HG02970 (cell line): ENCODE measurements at regions not wholly inside any gene's neighbourhood (a gene's known extent, or its start where the extent isn't known, plus 50 kb on each side); places are given as distances from the start of the nearest gene placed in this dataset.

Source experiments
- ATAC-seq: cut with Tn5 transposase; IDR thresholded peaks from one replicate; pipeline ENCODE4 v1.9.1; 2021; ENCODE audit warnings: mild to moderate bottlenecking, moderate library complexity, moderate number of reproducible peaks; ENCODE audit not compliant: unreplicated experiment, low FRiP score

DNA sequence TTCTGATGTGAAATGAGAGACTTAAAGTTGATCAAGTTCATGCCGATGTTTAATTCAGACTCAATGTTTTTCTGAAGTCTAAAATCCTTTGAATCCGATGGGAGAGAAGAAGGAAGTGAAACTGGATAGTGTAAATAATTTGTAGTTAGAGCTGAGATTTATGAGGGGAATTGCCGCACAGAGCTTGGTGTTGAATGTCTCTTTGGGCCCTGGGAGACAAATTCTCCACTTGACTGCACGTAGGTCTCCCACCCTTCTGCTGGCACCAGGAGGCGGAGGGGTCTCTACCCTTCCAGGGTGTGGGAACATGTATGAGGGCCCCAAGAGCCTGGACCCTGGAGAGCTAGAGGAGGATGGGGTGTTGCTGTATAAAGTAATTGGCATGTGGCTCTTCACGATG, 140.8 kb upstream of the SERP2 start:
- no peak for ATAC-seq

DNA sequence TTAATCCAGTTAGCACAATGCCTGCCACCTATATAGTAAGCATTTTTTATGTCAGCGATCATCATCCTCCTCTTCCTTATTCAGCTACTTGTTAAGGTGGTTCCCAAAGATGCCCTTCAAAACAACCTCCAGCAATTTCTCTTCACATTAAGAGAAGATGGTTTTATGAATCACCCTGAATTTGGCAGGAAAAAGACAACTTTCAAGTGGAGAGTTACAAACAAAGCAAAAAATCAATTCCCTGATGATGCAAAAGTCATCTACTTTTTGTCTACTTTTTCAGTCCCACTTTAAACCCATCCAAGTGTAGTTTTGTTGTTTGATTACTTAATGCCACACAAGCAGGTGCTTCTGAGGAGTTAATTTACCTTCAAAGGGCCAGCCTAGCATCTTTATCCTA, 139.1 kb upstream of the SERP2 start:
- ATAC-seq = no peak

GRCh38 chr13:44236370-44236769, 137.3 kb upstream of the SERP2 start:
- ATAC-seq = no peak

DNA sequence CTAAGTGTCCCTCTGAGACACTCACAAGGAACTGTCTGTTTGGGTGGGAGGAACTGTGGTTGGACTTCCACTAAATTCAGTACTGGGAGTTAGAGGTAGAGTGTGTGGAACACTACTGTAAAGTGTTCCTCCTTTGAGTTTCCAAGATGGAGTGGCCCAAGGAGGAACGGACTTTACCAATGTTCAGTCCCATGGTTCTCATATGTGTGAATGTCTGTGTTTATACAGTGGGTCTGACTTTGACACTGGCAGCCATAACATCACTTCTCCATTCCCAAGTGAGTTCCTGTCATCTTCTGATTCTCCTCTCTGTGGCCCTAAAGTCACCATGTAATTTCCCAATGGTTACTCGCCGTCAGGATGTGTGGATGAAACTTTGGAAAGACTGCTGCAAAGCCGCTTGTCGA, 136.8 kb upstream of the SERP2 start:
- no peak for ATAC-seq

DNA sequence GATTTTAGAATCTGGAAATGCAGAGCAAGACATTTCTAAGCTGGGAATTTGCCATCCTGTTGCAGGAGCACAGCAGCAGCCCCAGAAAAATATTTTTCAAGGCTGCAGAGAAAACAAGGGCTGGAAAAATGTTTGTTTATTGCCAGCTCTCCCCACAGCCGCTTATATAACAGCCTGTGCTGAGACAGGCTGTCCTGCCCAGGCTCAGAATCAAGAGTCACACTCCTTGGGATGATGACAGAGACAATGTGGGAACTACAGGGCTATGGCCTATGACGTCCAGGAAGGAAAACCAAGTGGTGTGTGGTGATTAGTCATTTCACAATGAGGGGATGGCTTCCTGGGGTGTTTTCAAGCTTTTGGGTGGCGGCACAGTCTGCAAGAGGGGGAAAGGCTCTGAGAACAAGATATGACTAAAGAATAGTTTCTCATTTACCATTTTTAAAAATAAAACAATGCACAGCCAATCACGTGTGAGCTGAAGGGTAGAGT, 136.3 kb upstream of the SERP2 start:
- ATAC-seq = no peak

DNA sequence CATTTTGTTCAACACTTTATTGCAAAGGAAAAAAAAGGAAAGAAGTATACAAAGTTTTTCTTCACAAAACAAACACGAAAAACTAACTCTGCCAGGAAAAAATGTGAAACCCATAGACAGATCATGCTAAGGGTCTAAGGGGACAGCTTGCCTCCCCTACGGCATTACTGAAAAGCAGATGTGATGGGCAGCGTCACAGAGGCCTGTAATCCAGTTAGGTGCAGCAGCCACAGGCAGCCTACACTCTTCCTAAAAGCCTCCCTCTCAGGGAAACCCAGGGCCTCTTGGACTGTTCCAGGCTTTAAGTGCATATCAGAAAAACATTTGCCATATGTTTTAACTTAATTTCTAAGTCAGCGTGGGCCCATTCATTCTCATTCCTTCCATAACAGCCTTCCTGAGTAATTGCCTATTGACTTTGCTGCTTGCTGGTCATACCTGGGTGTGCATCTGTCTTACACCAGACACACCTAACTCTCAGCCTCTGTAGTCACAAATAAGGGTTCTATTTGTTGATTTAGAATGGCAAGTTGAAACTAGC, 135.7 kb upstream of the SERP2 start:
- ATAC-seq = no peak

DNA sequence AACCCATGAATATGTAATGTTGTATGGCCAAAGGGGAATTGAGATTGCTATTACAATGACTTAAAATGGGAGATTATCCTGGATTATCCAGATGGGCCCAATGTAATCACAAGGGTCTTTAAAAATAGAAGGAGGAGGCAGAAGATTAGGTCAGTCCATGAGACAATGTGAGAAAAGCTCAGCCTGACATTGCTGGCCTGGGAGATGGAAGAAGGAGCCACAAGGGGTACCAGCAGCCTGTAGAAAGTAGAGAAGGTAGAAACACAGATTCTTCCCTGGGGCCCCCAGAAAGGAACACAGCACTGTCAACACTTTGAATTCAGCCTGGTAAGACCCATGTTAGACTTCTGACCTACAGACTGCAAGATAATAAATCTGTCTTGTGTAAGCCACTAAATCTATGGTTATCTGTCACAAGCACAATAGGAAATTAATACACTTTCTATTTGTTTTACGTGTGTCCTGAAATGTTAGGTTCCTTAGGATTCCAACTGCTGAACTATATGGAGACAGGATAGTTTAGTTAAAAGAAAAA, 132.9 kb upstream of the SERP2 start:
- no peak for ATAC-seq

DNA sequence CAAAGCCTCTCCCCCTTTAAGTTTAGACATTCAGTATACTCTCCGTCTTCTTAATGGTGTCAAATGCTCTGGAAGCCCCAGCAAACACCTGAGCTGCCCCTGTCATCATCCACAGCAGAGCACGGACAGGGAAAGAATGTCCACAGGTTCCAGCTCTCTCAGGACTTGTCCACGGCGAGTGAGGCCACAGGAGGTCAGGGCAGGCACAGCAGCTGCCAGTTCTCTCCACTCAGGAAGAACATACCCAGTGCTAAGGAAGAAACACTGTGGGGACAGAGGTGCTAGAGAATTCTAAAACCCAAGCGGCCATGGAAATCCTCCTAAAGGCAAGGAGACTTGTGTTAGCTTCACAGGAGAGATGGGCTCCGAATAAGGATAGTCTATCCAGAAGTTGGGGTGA, 132.0 kb upstream of the SERP2 start:
- ATAC-seq = no peak

DNA sequence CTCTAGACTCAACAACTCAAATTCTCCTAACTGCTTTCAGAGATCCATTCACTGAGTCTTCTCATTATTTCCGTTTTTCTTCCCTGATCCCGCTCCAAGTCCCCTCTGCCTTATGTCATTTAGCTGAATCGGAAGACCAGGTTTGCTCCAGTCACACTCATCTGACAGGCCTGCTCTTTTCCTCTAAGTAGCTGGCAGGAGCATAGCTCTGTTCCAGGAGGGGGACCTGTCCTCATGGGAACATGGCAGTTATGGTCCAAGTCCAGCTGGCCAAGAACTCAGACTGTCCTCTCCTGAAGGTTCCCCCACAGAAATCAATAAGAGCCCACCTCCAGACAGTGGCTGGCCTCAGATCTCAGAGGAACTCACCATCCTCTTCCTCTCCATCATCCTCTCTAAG, 130.9 kb upstream of the SERP2 start:
- no peak for ATAC-seq

GRCh38 chr13:44243198-44243857, 130.3 kb upstream of the SERP2 start:
- no peak for ATAC-seq

- no peak for ATAC-seq
Observed at GRCh38 chr13:44244288-44244687, 129.3 kb upstream of the SERP2 start.

DNA sequence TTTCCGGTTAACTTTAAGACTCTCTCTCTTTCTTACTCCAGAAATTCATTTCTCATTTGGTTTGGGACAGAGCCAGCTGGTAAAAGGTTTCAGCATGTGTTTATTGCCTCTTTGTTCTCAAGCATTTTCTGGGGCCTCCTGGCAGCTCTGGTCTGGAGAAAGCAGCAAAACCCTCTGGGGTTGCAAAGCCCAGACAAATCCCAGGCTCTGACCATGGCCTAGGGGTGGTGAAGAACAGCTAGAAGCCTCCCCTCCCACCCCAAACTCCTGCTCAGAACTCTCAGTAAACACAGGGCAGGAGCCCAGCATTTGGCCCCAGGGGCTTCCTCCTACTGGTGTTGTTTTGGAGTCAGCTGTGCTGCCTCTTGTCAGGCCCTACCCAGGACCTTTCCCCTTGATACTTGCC, 124.2 kb upstream of the SERP2 start:
- ATAC-seq = no peak

- no peak for ATAC-seq
Observed at GRCh38 chr13:44252938-44253337, 120.7 kb upstream of the SERP2 start.

GRCh38 chr13:44255771-44256364, 117.8 kb upstream of the SERP2 start:
- no peak for ATAC-seq

- ATAC-seq = no peak
Observed at GRCh38 chr13:44257796-44258195, 115.8 kb upstream of the SERP2 start.

DNA sequence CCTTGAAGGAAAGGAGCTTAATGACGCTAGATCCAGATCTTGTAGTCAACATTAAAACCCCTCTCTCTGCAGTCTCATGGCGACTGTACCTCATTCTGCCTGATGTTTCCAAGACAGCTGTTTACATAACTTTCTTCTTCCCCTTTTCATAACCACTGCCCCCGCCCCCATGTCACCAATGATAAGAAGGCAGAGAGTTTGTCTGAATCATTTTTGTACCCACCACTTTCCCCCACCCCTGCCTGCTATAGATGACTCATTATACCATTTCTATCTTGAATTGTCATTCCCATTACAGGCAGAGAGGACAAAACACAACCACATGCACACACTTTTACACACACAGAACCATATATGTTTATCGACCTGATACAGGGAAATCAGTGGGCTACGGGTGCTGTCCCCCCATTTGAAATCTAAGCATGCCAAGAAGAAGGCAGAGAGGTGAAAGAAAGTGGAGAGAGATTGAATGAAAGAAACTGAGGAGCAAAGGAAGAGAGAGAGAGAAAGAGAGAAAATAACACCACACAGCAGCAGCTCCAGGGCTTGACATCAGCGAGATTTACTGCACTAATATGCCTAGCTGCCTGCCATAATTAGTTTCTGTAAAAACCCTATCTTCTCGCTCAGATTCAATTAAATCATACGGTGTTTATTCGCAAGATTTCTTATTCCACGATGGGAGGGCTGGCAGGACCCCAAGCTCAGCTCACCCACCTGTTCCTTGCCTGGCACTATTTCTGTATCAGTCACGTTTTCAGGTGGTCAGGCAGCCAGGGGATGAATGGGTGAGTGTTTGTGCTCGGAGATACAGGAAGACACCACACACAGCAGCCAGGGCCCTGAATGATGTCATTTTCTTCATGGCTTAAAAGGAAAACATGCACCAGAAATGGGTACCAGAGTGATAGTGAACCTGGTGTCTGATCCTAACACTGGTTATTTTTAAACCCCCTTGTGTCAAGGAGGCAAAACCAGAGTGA, 114.3 kb upstream of the SERP2 start:
- ATAC-seq = peak; percentile 74

DNA sequence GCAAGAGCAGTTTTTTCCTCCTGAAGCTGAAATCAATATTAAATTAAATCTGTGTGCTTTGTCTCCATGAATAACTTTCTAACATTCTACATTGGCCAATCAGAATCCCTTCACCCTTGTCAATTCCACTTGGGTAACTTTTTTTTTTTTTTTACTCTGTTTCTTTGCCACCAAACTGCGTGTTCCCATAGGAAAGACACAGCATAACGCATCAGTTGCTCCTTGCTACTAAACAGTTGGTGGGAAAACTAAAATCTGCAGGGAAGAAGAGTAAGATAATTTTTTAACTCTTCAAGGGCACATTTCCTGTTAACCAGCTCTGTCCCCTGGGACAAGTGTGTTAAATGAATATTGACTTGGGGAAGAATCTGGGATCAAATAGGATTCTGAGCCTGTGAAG, 113.3 kb upstream of the SERP2 start:
- no peak for ATAC-seq

DNA sequence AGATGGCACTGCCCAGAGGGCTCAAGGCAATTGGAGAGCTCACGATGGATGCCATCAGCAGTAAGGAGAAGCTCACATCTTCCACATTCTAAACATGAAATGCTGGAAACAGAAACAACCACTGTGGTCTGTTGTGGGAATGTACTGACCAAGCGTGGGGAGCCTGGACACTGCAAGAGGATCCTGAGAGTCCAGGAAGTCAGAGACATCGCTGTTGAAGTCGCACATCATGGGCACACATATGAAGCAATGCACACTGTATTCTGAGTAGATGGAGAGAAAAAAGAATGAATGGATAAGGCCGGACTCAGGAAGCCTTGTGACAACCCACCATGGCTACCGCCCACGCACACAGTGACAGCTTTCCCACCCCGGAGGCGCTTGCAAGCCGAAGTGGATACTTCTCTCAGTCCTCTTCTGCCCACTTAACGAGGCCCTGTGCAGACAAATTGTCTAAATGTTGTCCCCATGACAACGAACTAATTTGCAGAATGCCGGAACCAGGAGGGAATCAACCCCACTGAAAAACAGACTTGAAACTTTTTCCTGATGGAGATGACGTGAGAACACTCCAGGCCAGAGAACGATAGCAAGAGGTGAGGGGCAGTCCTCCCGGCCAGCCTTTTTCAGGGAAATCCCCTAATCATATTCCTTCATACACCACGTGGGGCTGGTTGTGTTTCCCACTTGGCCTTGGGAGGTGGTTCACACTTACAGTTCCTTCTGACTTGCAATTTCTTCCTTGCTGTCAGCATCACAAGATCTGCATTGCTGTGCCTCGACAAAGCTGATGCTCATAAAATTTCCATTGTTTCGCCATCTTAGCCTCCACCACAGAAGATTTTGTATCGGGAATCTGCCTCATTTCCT, 109.6 kb upstream of the SERP2 start:
- ATAC-seq = no peak

DNA sequence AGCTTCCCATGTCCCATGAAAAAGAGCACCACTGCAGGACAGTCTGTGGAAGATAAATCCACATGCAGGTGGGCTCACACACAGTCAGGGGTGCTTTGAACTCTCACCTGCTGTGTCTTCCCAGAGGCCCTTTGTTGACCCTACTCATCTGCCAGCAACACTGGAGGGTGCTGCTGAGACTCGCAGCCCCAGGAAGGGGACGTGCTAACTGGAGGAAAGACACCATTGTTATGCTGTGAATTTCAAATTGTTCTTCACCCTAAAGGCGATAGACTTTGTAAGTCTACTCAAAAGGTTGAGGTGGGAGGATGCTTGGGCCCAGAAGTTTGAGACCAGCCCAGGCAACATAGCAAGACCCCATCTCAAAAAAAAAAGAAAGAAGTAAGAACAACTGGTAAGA, 107.3 kb upstream of the SERP2 start:
- ATAC-seq = no peak

- no peak for ATAC-seq
Observed at GRCh38 chr13:44266772-44267171, 106.9 kb upstream of the SERP2 start.
